NCI-H2196 treated with DMSO at 0.1 percent for 48 hours (cell line): ENCODE measurements at regions not wholly inside any gene's neighbourhood (a gene's known extent, or its start where the extent isn't known, plus 50 kb on each side); places are given as distances from the start of the nearest gene placed in this dataset.
"Not testable (repeated sequence)": the region's sequence is repeated elsewhere in the genome, so short reads cannot be mapped to it uniquely, and the experiment has no call there.

ENCODE experiments used
- DNase-seq: peaks from one replicate; lab custom pipeline; 2025; ENCODE audit not compliant: unreplicated experiment; lab: John Stamatoyannopoulos, UW

- DNase-seq = no peak
These were observed 84.0 kb upstream of the USP25 start for GRCh38 chr21:15645830-15646229.

DNA sequence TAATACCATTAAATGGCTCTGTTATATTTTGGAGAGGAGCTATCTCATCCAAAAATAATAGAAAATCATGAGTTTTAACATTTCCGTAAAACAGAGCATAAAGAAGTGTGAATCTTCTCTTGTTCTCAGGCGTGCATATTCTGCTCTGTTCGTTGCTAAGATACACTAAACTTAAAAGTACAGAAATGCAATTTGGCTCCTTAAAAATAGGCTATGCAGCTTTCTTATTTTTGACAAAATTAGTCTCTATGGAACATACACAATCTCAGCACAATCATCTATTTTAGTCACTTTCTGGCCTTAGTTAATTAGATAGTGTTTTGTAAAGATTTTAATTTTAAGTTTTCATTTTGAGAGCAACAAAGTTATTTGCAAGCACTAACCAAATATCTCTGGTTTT, 79.0 kb upstream of the USP25 start:
- no peak for DNase-seq

DNA sequence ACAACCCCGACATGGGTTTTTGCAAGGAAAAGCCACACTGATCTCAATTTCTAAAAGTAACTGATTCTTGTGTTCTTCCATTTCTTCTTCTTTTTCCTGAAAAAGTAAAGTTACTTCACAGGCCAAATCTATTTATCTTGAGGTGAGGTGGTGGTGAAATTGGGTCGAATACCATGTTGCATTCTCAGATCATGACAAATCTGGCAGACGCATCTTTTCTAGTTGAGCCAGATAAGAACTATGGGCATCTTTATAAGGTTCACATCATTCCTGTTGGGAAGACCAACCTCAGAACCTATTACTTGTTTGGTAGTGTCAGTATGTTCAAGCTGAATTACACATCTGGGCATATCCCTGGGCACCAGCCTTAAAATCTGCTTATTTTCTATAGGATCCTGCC, 78.6 kb upstream of the USP25 start:
- no peak for DNase-seq

- DNase-seq = no peak
These were observed 76.1 kb upstream of the USP25 start for GRCh38 chr21:15653710-15654109.

DNA sequence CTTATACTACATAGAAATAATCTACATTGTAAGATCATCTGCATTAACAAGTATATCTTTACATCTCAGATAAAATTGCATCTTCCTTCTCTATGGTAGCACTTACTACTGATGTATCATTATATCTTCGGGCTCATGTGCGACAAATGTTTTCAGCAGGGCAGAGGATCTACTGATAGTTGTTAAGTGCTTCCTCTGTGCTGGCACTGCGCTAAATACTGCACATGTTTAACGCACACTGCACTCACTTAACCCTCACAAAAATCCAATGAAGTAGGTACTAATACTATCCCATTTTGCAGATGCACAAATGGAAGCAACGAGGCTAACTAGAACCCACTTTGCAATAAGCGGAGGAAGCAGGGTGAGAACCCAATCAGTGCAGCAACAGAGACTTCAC, 75.6 kb upstream of the USP25 start:
- DNase-seq = no peak

DNA sequence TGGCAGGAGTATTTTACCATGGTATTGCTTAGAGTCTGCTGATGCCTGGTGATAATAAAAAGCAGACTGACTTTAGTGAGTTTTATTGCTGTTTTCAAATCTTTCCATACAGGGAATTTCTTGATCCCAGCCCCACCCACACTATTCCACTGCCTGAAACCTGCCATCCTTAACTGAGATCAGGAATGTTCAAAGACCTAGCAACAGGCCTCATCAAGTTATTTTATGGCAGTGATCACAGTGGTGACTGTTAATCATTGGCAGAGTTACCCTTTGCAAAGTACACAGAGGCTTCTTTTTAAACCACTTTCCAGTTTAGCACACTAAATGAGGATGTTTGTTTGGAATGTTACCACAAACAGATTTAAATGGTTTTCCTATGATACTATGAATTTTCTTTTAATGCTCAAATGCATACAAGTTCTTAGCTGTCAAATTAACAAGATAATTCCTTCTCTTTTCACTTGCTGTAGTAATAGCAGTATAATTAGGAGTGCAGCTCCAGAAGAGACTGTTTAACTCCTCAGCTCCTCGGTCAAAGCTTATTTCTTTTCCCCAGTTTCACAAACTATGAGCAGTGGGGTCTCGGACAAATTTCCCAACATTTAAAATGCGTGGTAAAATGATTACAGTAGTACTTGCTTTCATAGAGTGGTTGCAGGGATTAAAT, 69.9 kb upstream of the USP25 start:
- no peak for DNase-seq

GRCh38 chr21:15660423-15660804, 69.4 kb upstream of the USP25 start:
- no peak for DNase-seq

DNA sequence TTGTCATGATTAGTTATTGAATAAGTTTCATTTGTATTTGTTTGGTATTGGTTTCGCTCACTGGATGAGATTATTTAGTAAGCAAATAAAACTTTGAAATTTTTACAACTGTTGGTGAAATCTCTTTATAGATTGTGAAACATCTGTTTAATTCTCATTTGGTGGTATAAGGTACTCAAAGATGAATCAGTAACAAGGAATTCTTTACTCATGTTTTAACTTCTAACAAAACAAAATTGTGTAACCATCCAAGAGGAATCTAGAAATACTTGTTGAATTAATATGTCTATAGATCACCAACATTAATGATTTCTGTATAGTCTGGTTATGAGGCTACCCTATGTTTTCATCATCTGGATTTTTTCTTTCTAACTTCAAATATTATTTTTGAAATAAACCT, 62.8 kb upstream of the USP25 start:
- DNase-seq = no peak

- DNase-seq = no peak
These were observed 62.0 kb upstream of the USP25 start for GRCh38 chr21:15667819-15668218.

GRCh38 chr21:15669247-15669646, 60.5 kb upstream of the USP25 start:
- no peak for DNase-seq

DNA sequence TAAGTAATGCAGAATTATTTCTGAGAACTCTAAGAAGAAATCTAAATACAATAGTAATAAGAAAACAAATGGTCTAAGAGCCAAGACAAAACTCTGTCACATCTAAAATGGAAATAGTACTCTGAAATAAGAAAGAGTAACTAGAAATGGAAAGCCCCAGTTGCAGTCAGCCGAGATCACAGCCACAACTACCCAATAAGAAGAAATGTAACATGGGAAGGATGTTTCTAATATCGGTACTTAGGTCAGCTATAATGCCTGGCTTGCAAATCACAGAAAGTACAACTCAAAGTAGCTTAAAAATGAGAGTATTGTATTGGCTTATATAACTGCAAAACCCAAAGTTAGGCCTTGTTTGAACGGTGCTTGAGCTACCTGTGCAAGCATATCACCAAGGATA, 58.6 kb upstream of the USP25 start:
- DNase-seq = no peak

- DNase-seq = not testable (repeated sequence)
These were observed 57.2 kb upstream of the USP25 start for GRCh38 chr21:15672578-15672977.

DNA sequence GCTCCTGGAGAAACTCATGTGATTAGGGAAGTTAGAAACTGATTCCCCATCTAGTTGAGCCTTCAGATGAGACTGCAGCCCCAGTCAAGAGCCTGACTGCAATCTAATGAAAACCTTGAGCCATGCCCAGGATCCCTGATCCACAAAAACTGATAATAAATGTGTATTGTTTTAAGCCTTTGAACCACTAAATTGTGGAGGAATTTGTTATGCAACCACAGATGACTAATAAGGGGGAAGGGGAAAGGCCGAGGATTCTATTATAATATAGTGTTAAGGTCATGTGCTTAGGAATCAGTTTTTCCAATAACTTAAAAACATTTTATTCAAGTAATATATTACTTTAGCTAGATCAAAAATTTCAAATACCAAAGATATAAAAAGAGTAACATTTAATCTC, 52.8 kb upstream of the USP25 start:
- no peak for DNase-seq

- DNase-seq = no peak
These were observed 50.2 kb upstream of the USP25 start for GRCh38 chr21:15679630-15680029.
